Karpas-422 (cell line): ENCODE measurements at regions not wholly inside any gene's neighbourhood (a gene's known extent, or its start where the extent isn't known, plus 50 kb on each side); places are given as distances from the start of the nearest gene placed in this dataset.
"Not testable (repeated sequence)": the region's sequence is repeated elsewhere in the genome, so short reads cannot be mapped to it uniquely, and the experiment has no call there.

ENCODE experiments used
- DNase-seq: peaks from one replicate; pipeline ENCODE4 v3.0.0-alpha.2; 2015
- H2AFZ ChIP-seq: fragments of 200-600 bp; sonication (generic); 2 replicates; pipeline ENCODE4 v1.6.1; 2014; ENCODE audit warnings: antibody characterized with exemption, low read length, mixed read lengths
- H3K27ac ChIP-seq: fragments of 200-600 bp; sonication (generic); 2 replicates; pipeline ENCODE4 v1.5.1; 2014; ENCODE audit warnings: mild to moderate bottlenecking, low read length, moderate library complexity
- H3K27me3 ChIP-seq: fragments of 200-600 bp; sonication (generic); 2 replicates; pipeline ENCODE4 v1.6.1; 2014; ENCODE audit warnings: low read length, mixed read lengths
- H3K36me3 ChIP-seq: fragments of 200-600 bp; sonication (generic); 2 replicates; pipeline ENCODE4 v1.6.1; 2014; ENCODE audit warnings: low read length, mixed read lengths; ENCODE audit not compliant: insufficient read depth
- H3K4me1 ChIP-seq: fragments of 200-600 bp; sonication (generic); 2 replicates; pipeline ENCODE4 v1.6.1; 2014; ENCODE audit warnings: mild to moderate bottlenecking, low read length, mixed read lengths
- H3K4me2 ChIP-seq: fragments of 200-600 bp; sonication (generic); 2 replicates; pipeline ENCODE4 v1.6.1; 2014; ENCODE audit warnings: low read length, low read depth, mild to moderate bottlenecking; ENCODE audit not compliant: poor library complexity, severe bottlenecking
- H3K4me3 ChIP-seq: fragments of 200-600 bp; sonication (generic); 2 replicates; pipeline ENCODE4 v1.5.1; 2014; ENCODE audit warnings: mild to moderate bottlenecking, antibody characterized with exemption, low read length, mixed read lengths
- H3K79me2 ChIP-seq: fragments of 200-600 bp; sonication (generic); 2 replicates; pipeline ENCODE4 v1.6.1; 2014; ENCODE audit warnings: mild to moderate bottlenecking, low read length, mixed read lengths
- H3K9ac ChIP-seq: fragments of 200-600 bp; sonication (generic); 2 replicates; pipeline ENCODE4 v1.6.0; 2014; ENCODE audit warnings: low read length
- H3K9me2 ChIP-seq: fragments of 200-600 bp; sonication (generic), shearing (Covaris generic); replicated peaks from 2 replicates; pipeline ENCODE4 v1.6.0; 2014; ENCODE audit warnings: mild to moderate bottlenecking, low read length, moderate library complexity; ENCODE audit not compliant: insufficient read depth
- H3K9me3 ChIP-seq: fragments of 300-700, 200-600 bp; sonication (generic); 2 replicates; pipeline ENCODE4 v1.6.1; 2014; ENCODE audit warnings: low read length, mixed read lengths
- H4K20me1 ChIP-seq: fragments of 200-600 bp; sonication (generic); 2 replicates; pipeline ENCODE4 v1.6.1; 2014; ENCODE audit warnings: mild to moderate bottlenecking, antibody characterized with exemption, low read length, low read depth; ENCODE audit not compliant: insufficient read depth

DNA sequence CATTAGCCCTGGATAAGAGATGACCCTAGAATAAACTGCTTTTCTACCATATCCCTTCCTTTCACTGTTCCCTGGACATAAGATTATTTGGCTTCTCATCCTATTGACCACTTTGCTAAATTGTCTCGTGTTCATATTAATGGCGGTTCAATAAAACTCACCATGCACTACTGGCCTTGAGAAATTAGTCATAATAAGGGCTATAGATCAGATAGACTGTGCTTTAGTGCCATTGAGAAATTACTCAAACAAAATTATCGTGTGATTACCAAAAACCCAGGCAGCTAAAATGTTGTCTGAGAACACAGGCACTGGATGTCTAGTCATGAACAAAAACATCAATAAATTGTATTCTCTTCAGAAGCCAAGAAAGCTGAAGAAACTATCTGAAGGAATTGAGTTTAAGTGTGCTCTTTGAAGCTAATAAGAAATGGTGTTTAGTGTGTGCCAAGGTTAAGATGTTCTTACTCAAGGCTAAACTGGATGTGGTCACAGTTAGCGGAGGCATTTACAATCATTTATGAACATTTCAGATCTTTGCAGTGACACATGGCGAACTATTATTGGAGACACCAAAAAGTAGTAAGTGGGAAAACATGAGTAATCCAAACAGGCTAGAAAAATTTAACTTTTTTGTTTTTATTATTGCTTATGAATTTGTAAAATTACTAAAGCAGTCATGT, 460.4 kb upstream of the RORB start:
- H2AFZ ChIP-seq = no peak overlapping the region
- no peaks in the 10 kb centered on the region for H3K4me1 ChIP-seq
- no peaks in the 10 kb centered on the region for H3K27me3 ChIP-seq
- H3K36me3 ChIP-seq = no peaks in the 10 kb centered on the region
- H3K4me2 ChIP-seq = no peak overlapping the region
- no peaks in the 10 kb centered on the region for H3K79me2 ChIP-seq
- H3K9ac ChIP-seq = no peak overlapping the region
- no peak overlapping the region for H3K4me3 ChIP-seq
- no peaks in the 10 kb centered on the region for H3K9me2 ChIP-seq
- H3K9me3 ChIP-seq = 0 out of 2 replicates have a peak, but pooled peaks cover 4% of the 10 kb centered on the region
- DNase-seq = no peak
- no peak overlapping the region for H3K27ac ChIP-seq
- H4K20me1 ChIP-seq = no peaks in the 10 kb centered on the region

DNA sequence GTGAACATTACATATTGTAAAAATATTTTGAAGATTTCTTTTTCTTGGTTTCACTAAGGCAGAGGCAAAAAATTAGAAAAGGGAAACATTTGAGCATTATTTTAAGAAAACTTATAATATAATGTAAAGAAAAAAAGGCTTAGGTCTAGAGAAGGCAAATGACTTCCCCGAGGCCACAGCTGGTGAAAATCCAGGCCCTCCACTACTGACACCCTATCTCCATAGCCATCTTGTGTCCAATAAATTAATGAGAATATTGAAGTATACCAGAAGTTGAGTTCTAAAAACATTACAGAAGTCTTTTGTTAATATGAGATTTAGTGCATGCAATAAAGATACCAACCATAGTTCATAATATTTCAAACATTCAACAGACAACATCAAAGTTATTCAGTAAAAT, 459.9 kb upstream of the RORB start:
- Histone ChIP-seq H3K79me2 (no peaks in the 10 kb centered on the region), H3K27ac (no peak overlapping the region), H3K4me2 (no peak overlapping the region), H4K20me1 (no peaks in the 10 kb centered on the region), H3K27me3 (no peaks in the 10 kb centered on the region), H3K4me1 (no peaks in the 10 kb centered on the region), H3K4me3 (no peak overlapping the region), H3K9ac (no peak overlapping the region), H2AFZ (no peak overlapping the region), H3K36me3 (no peaks in the 10 kb centered on the region), H3K9me2 (no peaks in the 10 kb centered on the region), H3K9me3 (0 out of 2 replicates have a peak, but pooled peaks cover 4% of the 10 kb centered on the region)
- DNase-seq = no peak

DNA sequence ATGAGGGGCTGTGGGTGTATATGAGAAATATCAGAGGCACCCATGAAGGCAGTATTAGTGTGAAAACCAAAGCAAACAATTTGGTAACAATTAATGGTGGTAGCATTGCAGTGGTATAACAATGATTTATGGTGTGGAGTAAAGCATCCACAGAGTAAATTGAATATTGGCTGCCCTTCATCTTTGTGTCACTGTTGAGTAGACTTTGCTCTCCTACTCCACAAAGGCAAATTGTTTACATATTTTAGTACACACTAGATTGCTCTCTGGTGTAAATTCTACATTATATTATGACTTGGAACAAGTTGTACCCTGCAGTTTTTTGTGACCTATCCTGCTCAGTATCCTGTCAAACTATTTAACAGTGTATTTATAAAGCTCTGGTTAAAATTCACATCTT, 455.5 kb upstream of the RORB start:
- H3K27ac ChIP-seq = no peak overlapping the region
- DNase-seq = no peak
- no peak overlapping the region for H3K4me3 ChIP-seq
- H3K9me3 ChIP-seq = 0 out of 2 replicates have a peak, but pooled peaks cover 4% of the 10 kb centered on the region
- H4K20me1 ChIP-seq = no peaks in the 10 kb centered on the region
- no peak overlapping the region for H2AFZ ChIP-seq
- H3K36me3 ChIP-seq = no peaks in the 10 kb centered on the region
- H3K9me2 ChIP-seq = no peaks in the 10 kb centered on the region
- H3K9ac ChIP-seq = no peak overlapping the region
- H3K4me1 ChIP-seq = no peaks in the 10 kb centered on the region
- H3K4me2 ChIP-seq = no peak overlapping the region
- no peaks in the 10 kb centered on the region for H3K79me2 ChIP-seq
- no peaks in the 10 kb centered on the region for H3K27me3 ChIP-seq

- Histone ChIP-seq H3K79me2 (no peaks in the 10 kb centered on the region), H2AFZ (no peak overlapping the region), H3K4me3 (no peak overlapping the region), H3K36me3 (no peaks in the 10 kb centered on the region), H3K27ac (no peak overlapping the region), H3K27me3 (no peaks in the 10 kb centered on the region), H4K20me1 (no peaks in the 10 kb centered on the region), H3K4me1 (no peaks in the 10 kb centered on the region), H3K9ac (no peak overlapping the region), H3K4me2 (no peak overlapping the region), H3K9me2 (no peaks in the 10 kb centered on the region), H3K9me3 (no peaks in the 10 kb centered on the region)
- DNase-seq = no peak
Observed at GRCh38 chr9:74044844-74045243, 452.3 kb upstream of the RORB start.

GRCh38 chr9:74056023-74056422, 441.1 kb upstream of the RORB start:
- Histone ChIP-seq H3K36me3 (no peaks in the 10 kb centered on the region), H3K27me3 (no peaks in the 10 kb centered on the region), H3K79me2 (no peaks in the 10 kb centered on the region), H3K4me2 (no peak overlapping the region), H3K4me3 (no peak overlapping the region), H3K4me1 (no peaks in the 10 kb centered on the region), H3K27ac (no peak overlapping the region), H3K9me3 (peaks cover 3% of the 10 kb centered on the region), H4K20me1 (no peaks in the 10 kb centered on the region), H3K9ac (no peak overlapping the region), H2AFZ (no peak overlapping the region), H3K9me2 (no peaks in the 10 kb centered on the region)
- no peak for DNase-seq

DNA sequence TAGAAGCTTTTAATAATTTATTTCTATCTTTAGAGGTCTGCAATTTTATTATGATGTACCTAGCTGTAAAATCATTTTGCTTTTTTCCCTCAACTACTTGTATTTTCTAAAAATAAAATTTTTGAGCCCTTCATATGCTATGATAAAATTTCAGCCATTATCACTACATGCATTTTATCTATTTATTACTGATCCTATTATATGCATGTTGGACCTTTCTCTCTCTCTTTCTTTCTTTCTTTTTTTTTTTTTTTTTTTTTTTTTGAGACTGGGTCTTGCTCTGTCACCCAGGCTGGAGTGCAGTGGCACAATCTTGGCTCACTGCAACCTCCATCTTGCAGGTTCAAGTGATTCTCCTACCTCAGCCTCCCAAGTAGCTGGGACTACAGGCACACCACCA, 440.1 kb upstream of the RORB start:
- DNase-seq, H3K9me3 ChIP-seq, H3K4me1 ChIP-seq, H3K4me3 ChIP-seq, H3K27me3 ChIP-seq, H3K9me2 ChIP-seq, H3K27ac ChIP-seq, H3K4me2 ChIP-seq, H3K36me3 ChIP-seq, H3K79me2 ChIP-seq, H3K9ac ChIP-seq, H2AFZ ChIP-seq, H4K20me1 ChIP-seq: not testable (repeated sequence)

DNA sequence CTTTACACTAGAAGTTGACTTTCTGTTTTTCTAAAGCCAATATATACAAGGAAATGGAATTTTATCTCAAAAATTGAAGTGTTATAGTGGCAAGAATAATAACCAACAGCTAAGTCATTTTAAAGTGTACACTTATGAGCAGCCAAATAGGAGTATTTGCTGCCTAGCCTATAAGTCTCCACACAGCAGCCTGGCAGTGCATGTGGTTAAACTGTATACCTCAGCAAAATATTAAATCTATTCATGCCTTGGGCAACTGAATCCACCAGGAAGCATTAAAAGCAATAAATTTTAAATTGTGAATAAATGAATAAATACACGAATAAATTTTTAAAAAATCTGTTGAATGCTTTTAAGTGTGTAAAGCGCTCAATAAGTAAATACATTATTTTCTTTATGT, 432.4 kb upstream of the RORB start:
- H4K20me1 ChIP-seq = no peaks in the 10 kb centered on the region
- 0 out of 2 replicates have a peak, but pooled peaks cover 3% of the 10 kb centered on the region for H3K9me2 ChIP-seq
- no peak overlapping the region for H3K9ac ChIP-seq
- H3K36me3 ChIP-seq = no peaks in the 10 kb centered on the region
- no peaks in the 10 kb centered on the region; the same call in 1 of the 2 replicates for H3K9me3 ChIP-seq
- H3K4me1 ChIP-seq = no peaks in the 10 kb centered on the region
- no peak overlapping the region for H3K27ac ChIP-seq
- H3K4me3 ChIP-seq = no peak overlapping the region
- no peak for DNase-seq
- H3K27me3 ChIP-seq = no peaks in the 10 kb centered on the region
- H3K4me2 ChIP-seq = no peak overlapping the region
- no peaks in the 10 kb centered on the region for H3K79me2 ChIP-seq
- no peak overlapping the region for H2AFZ ChIP-seq

DNA sequence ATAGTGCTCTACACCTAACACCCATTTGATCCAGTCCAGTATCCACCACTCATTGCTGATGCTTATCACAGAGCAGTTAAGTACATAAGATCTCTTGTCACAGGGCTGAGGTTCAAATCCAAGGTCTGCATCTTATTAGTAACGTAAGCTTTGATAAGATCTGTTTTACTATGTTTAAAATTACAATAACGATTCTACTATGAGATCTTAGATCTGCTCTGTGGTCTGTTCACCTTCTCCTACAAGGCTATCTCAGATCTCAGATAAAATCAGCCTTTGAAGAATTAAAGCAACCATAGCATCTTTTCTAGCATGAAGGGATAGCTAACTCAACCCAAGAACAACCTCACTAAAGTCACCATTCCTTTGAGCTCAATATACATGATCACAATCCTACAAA, 431.0 kb upstream of the RORB start:
- 0 out of 2 replicates have a peak, but pooled peaks cover 3% of the 10 kb centered on the region for H3K9me2 ChIP-seq
- H2AFZ ChIP-seq = no peak overlapping the region
- H3K27me3 ChIP-seq = no peaks in the 10 kb centered on the region
- no peaks in the 10 kb centered on the region for H3K9me3 ChIP-seq
- no peak overlapping the region for H3K27ac ChIP-seq
- no peak overlapping the region for H3K9ac ChIP-seq
- H4K20me1 ChIP-seq = no peaks in the 10 kb centered on the region
- no peak for DNase-seq
- H3K36me3 ChIP-seq = no peaks in the 10 kb centered on the region
- no peak overlapping the region for H3K4me3 ChIP-seq
- no peak overlapping the region for H3K4me2 ChIP-seq
- H3K79me2 ChIP-seq = no peaks in the 10 kb centered on the region
- no peaks in the 10 kb centered on the region for H3K4me1 ChIP-seq
